ENCODE measurements at regions not wholly inside any gene's neighbourhood (a gene's known extent, or its start where the extent isn't known, plus 50 kb on each side); places are given as distances from the start of the nearest gene placed in this dataset.

DNA sequence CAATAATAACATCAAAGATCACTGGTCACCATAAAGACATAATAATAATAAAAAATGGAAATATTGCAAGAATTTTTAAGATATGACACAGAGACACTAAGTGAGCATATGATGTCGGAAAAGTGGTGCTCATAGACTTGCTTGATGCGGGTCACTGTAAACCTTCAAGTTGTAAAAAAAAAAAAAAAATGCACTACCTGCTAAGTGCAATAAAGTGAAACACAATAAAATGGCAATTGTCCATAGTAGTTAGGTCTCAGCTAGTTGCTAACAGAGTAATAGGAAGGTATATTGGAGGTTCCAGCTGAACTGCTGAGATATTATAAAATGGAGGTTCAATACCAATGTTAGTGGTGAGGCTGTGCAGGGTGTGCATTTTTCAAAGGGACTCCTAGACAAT, 146.6 kb upstream of the MRPS22 start:
- no peak for TF ChIP-seq SUZ12 (IDR thresholded peaks at IDR 0.05; ENCODE audit: extremely low read depth, insufficient read depth, insufficient read length)
- no peak for TF ChIP-seq ZNF274 (IDR thresholded peaks at IDR 0.05; ENCODE audit: low read depth, low read length)
- TF ChIP-seq YY1 (IDR thresholded peaks at IDR 0.05; ENCODE audit: insufficient read depth, insufficient read length), result no peak
- H3K4me1 ChIP-seq (ENCODE audit: insufficient read depth, insufficient read length), result peaks cover 5% of the 10 kb centered on the region
- H3K9me3 ChIP-seq (ENCODE audit: insufficient read depth, low read length), result peaks cover 15% of the 10 kb centered on the region; the same call in 1 of the 2 replicates
- DNase-seq (ENCODE audit: low read depth, low spot score), result no peak
- H3K27me3 ChIP-seq (ENCODE audit: insufficient read depth, insufficient read length), result no peaks in the 10 kb centered on the region
- no peaks in the 10 kb centered on the region for H3K36me3 ChIP-seq (ENCODE audit: insufficient read depth, insufficient read length, low read length)
- H3K4me3 ChIP-seq (ENCODE audit: insufficient read length, low read depth), result no peak overlapping the region
- H3K9ac ChIP-seq (ENCODE audit: insufficient read length, low read depth), result no peak overlapping the region

- DNase-seq (ENCODE audit: low read depth, low spot score), result no peak
- no peaks in the 10 kb centered on the region for H3K27me3 ChIP-seq (ENCODE audit: insufficient read depth, insufficient read length)
- H3K9me3 ChIP-seq (ENCODE audit: insufficient read depth, low read length), result peaks cover 15% of the 10 kb centered on the region; the same call in 1 of the 2 replicates
- H3K4me3 ChIP-seq (ENCODE audit: insufficient read length, low read depth), result no peak overlapping the region
- TF ChIP-seq YY1 (IDR thresholded peaks at IDR 0.05; ENCODE audit: insufficient read depth, insufficient read length) (no peak), ZNF274 (IDR thresholded peaks at IDR 0.05; ENCODE audit: low read depth, low read length) (no peak), SUZ12 (IDR thresholded peaks at IDR 0.05; ENCODE audit: extremely low read depth, insufficient read depth, insufficient read length) (no peak)
- peaks cover 8% of the 10 kb centered on the region for H3K4me1 ChIP-seq (ENCODE audit: insufficient read depth, insufficient read length)
- H3K9ac ChIP-seq (ENCODE audit: insufficient read length, low read depth), result no peak overlapping the region
- H3K36me3 ChIP-seq (ENCODE audit: insufficient read depth, insufficient read length, low read length), result no peaks in the 10 kb centered on the region
Measured at GRCh38 chr3:139198186-139198585, 145.6 kb upstream of the MRPS22 start.

- TF ChIP-seq ZNF274 (IDR thresholded peaks at IDR 0.05; ENCODE audit: low read depth, low read length), result no peak
- no peak for TF ChIP-seq YY1 (IDR thresholded peaks at IDR 0.05; ENCODE audit: insufficient read depth, insufficient read length)
- no peak for TF ChIP-seq SUZ12 (IDR thresholded peaks at IDR 0.05; ENCODE audit: extremely low read depth, insufficient read depth, insufficient read length)
- DNase-seq (ENCODE audit: low read depth, low spot score), result no peak
- no peaks in the 10 kb centered on the region for H3K27me3 ChIP-seq (ENCODE audit: insufficient read depth, insufficient read length)
- H3K36me3 ChIP-seq (ENCODE audit: insufficient read depth, insufficient read length, low read length), result no peaks in the 10 kb centered on the region
- H3K4me1 ChIP-seq (ENCODE audit: insufficient read depth, insufficient read length), result peaks cover 8% of the 10 kb centered on the region
- peaks cover 15% of the 10 kb centered on the region; the same call in 1 of the 2 replicates for H3K9me3 ChIP-seq (ENCODE audit: insufficient read depth, low read length)
- H3K4me3 ChIP-seq (ENCODE audit: insufficient read length, low read depth), result no peak overlapping the region
- H3K9ac ChIP-seq (ENCODE audit: insufficient read length, low read depth), result no peak overlapping the region
Measured at GRCh38 chr3:139198929-139199328, 144.9 kb upstream of the MRPS22 start.

GRCh38 chr3:139199421-139200010, 144.3 kb upstream of the MRPS22 start:
- Histone ChIP-seq H3K4me1 (ENCODE audit: insufficient read depth, insufficient read length) (peaks cover 8% of the 10 kb centered on the region), H3K27me3 (ENCODE audit: insufficient read depth, insufficient read length) (no peaks in the 10 kb centered on the region), H3K36me3 (ENCODE audit: insufficient read depth, insufficient read length, low read length) (no peaks in the 10 kb centered on the region), H3K9ac (ENCODE audit: insufficient read length, low read depth) (no peak overlapping the region), H3K9me3 (ENCODE audit: insufficient read depth, low read length) (peaks cover 15% of the 10 kb centered on the region; the same call in 1 of the 2 replicates), H3K4me3 (ENCODE audit: insufficient read length, low read depth) (no peak overlapping the region)
- no peak for DNase-seq (ENCODE audit: low read depth, low spot score)
- TF ChIP-seq SUZ12 (IDR thresholded peaks at IDR 0.05; ENCODE audit: extremely low read depth, insufficient read depth, insufficient read length) (no peak), YY1 (IDR thresholded peaks at IDR 0.05; ENCODE audit: insufficient read depth, insufficient read length) (no peak), ZNF274 (IDR thresholded peaks at IDR 0.05; ENCODE audit: low read depth, low read length) (no peak)

DNA sequence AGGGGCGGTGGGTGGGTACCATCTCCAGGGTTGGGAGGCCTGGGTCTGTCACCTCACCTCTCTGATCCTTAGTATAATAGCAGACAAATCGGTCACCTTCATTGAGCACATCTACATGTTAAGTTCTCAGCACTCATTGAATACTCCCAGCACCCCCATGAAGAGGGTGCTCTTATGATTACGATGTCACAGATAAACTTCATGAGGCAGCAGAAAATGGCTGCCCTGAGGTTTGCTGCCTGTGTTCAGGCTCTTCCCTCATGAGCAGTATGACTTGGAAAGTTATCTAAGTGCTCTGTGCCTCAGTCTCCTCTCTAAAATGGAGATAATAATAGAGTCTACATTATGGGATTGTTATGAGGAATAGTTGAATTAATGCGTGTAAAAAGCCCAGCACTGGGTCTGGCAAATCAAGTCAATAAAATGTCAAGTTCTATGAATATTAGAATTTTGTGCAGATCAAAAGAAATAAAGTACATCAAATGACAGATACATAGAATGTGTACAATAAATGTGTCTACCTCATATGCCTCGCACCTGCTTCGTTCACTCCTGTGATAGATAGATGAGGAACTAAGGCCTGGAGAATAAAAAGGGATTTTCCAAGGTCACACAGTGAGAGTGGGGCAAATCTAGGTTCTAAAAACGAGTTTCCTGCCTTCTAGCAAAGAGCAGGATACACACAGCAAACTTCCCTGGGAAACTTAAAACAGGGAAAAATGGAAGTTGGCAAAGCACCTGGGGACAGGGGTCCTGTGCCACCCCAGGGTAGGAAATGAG, 142.2 kb upstream of the MRPS22 start:
- TF ChIP-seq ZNF274 (IDR thresholded peaks at IDR 0.05; ENCODE audit: low read depth, low read length), result no peak
- TF ChIP-seq YY1 (IDR thresholded peaks at IDR 0.05; ENCODE audit: insufficient read depth, insufficient read length), result no peak
- no peak for TF ChIP-seq SUZ12 (IDR thresholded peaks at IDR 0.05; ENCODE audit: extremely low read depth, insufficient read depth, insufficient read length)
- Histone ChIP-seq H3K4me1 (ENCODE audit: insufficient read depth, insufficient read length) (peaks cover 8% of the 10 kb centered on the region), H3K36me3 (ENCODE audit: insufficient read depth, insufficient read length, low read length) (no peaks in the 10 kb centered on the region), H3K9ac (ENCODE audit: insufficient read length, low read depth) (no peak overlapping the region), H3K9me3 (ENCODE audit: insufficient read depth, low read length) (peaks cover 12% of the 10 kb centered on the region; the same call in 1 of the 2 replicates), H3K4me3 (ENCODE audit: insufficient read length, low read depth) (no peak overlapping the region), H3K27me3 (ENCODE audit: insufficient read depth, insufficient read length) (peaks cover 4% of the 10 kb centered on the region)
- DNase-seq (ENCODE audit: low read depth, low spot score), result no peak

GRCh38 chr3:139202226-139202958, 141.4 kb upstream of the MRPS22 start:
- H3K36me3 ChIP-seq (ENCODE audit: insufficient read depth, insufficient read length, low read length), result no peaks in the 10 kb centered on the region
- no peak overlapping the region for H3K4me3 ChIP-seq (ENCODE audit: insufficient read length, low read depth)
- H3K9ac ChIP-seq (ENCODE audit: insufficient read length, low read depth), result no peak overlapping the region
- peaks cover 4% of the 10 kb centered on the region for H3K27me3 ChIP-seq (ENCODE audit: insufficient read depth, insufficient read length)
- 0 out of 2 replicates have a peak, but pooled peaks cover 5% of the 10 kb centered on the region for H3K9me3 ChIP-seq (ENCODE audit: insufficient read depth, low read length)
- peak; percentile 68 for DNase-seq (ENCODE audit: low read depth, low spot score)
- TF ChIP-seq ZNF274 (IDR thresholded peaks at IDR 0.05; ENCODE audit: low read depth, low read length) (no peak), YY1 (IDR thresholded peaks at IDR 0.05; ENCODE audit: insufficient read depth, insufficient read length) (no peak), SUZ12 (IDR thresholded peaks at IDR 0.05; ENCODE audit: extremely low read depth, insufficient read depth, insufficient read length) (no peak)
- H3K4me1 ChIP-seq (ENCODE audit: insufficient read depth, insufficient read length), result peaks cover 8% of the 10 kb centered on the region

DNA sequence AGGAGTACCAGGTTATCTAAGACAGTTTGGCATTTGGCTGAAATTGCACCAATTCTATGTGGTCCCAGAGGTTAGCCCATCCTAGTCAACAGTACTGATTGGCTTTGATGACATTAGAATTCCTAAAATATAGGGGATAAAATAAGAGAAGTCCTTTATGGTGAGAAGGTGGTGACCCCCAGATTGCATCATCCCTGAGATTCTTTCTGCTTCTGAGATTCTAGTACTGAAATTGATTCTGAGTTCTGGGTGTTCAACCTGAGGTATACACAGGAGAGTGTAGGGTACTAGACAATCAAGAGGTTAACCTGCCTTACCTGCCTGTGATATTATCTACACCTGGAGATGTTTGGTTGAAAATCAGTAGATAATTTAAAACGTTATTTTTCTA, 140.9 kb upstream of the MRPS22 start:
- H3K36me3 ChIP-seq (ENCODE audit: insufficient read depth, insufficient read length, low read length), result no peaks in the 10 kb centered on the region
- no peak for TF ChIP-seq SUZ12 (IDR thresholded peaks at IDR 0.05; ENCODE audit: extremely low read depth, insufficient read depth, insufficient read length)
- no peak for TF ChIP-seq ZNF274 (IDR thresholded peaks at IDR 0.05; ENCODE audit: low read depth, low read length)
- no peak overlapping the region for H3K9ac ChIP-seq (ENCODE audit: insufficient read length, low read depth)
- H3K27me3 ChIP-seq (ENCODE audit: insufficient read depth, insufficient read length), result peaks cover 4% of the 10 kb centered on the region
- peaks cover 8% of the 10 kb centered on the region for H3K4me1 ChIP-seq (ENCODE audit: insufficient read depth, insufficient read length)
- no peak for DNase-seq (ENCODE audit: low read depth, low spot score)
- H3K9me3 ChIP-seq (ENCODE audit: insufficient read depth, low read length), result no peaks in the 10 kb centered on the region
- H3K4me3 ChIP-seq (ENCODE audit: insufficient read length, low read depth), result no peak overlapping the region
